ENCODE measurements at regions not wholly inside any gene's neighbourhood (a gene's known extent, or its start where the extent isn't known, plus 50 kb on each side); places are given as distances from the start of the nearest gene placed in this dataset.

DNA sequence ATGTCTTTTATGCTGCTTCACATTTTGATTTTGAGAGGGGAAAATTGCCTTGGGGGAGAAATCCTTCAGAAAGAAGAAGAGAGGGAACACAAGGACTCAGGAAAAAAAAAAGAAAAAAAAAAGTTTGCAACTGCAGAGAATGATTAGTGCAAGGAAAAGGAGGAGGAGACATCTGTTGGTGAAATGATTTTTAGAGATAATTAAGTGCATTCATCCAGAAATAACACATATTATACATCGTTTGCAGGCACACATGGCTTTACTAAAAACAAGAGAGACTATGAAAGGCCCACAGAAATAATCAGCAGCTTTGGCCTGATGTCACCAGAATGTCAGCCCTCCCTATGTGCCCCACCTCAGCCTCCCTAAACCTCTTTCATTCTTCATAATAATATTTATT is 1058.2 kb downstream of the PCDH9 start:
- H3K27me3 ChIP-seq (ENCODE audit: control insufficient read depth in 1 of 2, insufficient read depth in 2 of 2, low read length in 2 of 2), result no peaks in the 10 kb centered on the region
- no TSS peak for BruUV-seq (replicated peaks)
- WGBS (ENCODE audit: low lambda C conversion rate), result 0% methylated on average over 1 of the region's 1 CpG
- no peak overlapping the region for H3K27ac ChIP-seq (ENCODE audit: extremely low read length, insufficient read depth, low read length)
- H3K36me3 ChIP-seq (replicated peaks in 1 of 2; ENCODE audit: control insufficient read depth in 1 of 2, insufficient read depth in 2 of 2, low read length in 2 of 2), result no peaks in the 10 kb centered on the region
- no peak overlapping the region for H3K4me2 ChIP-seq (ENCODE audit: low read depth, low read length)
- no peaks in the 10 kb centered on the region for H3K4me1 ChIP-seq (ENCODE audit: insufficient read depth, low read length)
- no peaks in the 10 kb centered on the region for H3K79me2 ChIP-seq (ENCODE audit: insufficient read depth, low read length)
- H2AFZ ChIP-seq (ENCODE audit: low read length), result no peak overlapping the region
- no peak overlapping the region for H3K4me3 ChIP-seq (replicated peaks in 1 of 3; ENCODE audit: insufficient read depth in 1 of 3, low read depth in 2 of 3, low read length in 3 of 3)
- POLR2A ChIA-PET, result no interaction called here
- TF ChIP-seq ZNF558 (CRISPR knock-in tag; IDR thresholded peaks at IDR 0.05; ENCODE audit: borderline replicate concordance) (no peak), ZNF460 (CRISPR knock-in tag; IDR thresholded peaks at IDR 0.05; ENCODE audit: borderline replicate concordance) (no peak), ZNF619 (CRISPR knock-in tag; IDR thresholded peaks at IDR 0.05) (no peak), ZNF256 (CRISPR knock-in tag; conservative IDR thresholded peaks at IDR 0.05) (no peak), POLR2A (IDR thresholded peaks at IDR 0.05; ENCODE audit: insufficient read depth in 1 of 2, low read depth in 2 of 2, low read length in 2 of 2) (no peak), SAP130 (CRISPR knock-in tag; IDR thresholded peaks at IDR 0.05; ENCODE audit: low read depth) (no peak), ZNF879 (CRISPR knock-in tag; IDR thresholded peaks at IDR 0.05) (no peak), ZNF891 (CRISPR knock-in tag; IDR thresholded peaks at IDR 0.05) (no peak), ZMYM4 (CRISPR knock-in tag; IDR thresholded peaks at IDR 0.05) (no peak), ZNF230 (CRISPR knock-in tag; IDR thresholded peaks at IDR 0.05) (no peak), ZNF841 (CRISPR knock-in tag; IDR thresholded peaks at IDR 0.05; ENCODE audit: borderline replicate concordance) (no peak), NAIF1 (CRISPR knock-in tag; IDR thresholded peaks at IDR 0.05; ENCODE audit: borderline replicate concordance) (no peak), ZNF317 (CRISPR knock-in tag; IDR thresholded peaks at IDR 0.05) (no peak)
- TF ChIP-seq, protein P1, sequence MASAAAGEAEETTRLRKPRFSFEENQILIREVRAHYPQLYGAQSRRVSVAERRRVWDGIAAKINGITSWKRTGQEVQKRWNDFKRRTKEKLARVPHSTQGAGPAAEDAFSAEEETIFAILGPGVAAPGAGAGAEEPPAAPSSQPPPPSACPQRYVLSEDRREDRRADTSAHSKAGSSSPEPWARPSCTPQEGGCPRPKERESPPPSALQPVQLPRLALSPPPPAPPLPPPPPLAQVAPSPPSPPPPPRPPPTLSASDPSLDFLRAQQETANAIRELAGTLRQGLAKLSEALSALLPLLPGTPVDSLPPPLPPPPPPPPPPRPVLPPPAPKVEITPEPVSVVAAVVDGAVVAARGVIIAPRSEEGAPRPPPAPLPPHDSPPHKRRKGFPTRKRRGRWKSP (CRISPR knock-in tag; IDR thresholded peaks at IDR 0.05), result no peak
- TF ChIP-seq, protein P2, sequence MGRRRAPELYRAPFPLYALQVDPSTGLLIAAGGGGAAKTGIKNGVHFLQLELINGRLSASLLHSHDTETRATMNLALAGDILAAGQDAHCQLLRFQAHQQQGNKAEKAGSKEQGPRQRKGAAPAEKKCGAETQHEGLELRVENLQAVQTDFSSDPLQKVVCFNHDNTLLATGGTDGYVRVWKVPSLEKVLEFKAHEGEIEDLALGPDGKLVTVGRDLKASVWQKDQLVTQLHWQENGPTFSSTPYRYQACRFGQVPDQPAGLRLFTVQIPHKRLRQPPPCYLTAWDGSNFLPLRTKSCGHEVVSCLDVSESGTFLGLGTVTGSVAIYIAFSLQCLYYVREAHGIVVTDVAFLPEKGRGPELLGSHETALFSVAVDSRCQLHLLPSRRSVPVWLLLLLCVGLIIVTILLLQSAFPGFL (CRISPR knock-in tag; IDR thresholded peaks at IDR 0.05), result no peak
- TF ChIP-seq, protein P3, sequence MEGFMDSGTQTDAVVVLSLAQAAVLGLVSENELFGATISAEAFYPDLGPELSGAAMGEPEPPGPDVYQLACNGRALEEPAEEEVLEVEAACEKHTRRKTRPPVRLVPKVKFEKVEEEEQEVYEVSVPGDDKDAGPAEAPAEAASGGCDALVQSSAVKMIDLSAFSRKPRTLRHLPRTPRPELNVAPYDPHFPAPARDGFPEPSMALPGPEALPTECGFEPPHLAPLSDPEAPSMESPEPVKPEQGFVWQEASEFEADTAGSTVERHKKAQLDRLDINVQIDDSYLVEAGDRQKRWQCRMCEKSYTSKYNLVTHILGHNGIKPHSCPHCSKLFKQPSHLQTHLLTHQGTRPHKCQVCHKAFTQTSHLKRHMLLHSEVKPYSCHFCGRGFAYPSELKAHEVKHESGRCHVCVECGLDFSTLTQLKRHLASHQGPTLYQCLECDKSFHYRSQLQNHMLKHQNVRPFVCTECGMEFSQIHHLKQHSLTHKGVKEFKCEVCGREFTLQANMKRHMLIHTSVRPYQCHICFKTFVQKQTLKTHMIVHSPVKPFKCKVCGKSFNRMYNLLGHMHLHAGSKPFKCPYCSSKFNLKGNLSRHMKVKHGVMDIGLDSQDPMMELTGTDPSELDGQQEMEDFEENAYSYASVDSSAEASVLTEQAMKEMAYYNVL (CRISPR knock-in tag; IDR thresholded peaks at IDR 0.05; ENCODE audit: borderline replicate concordance), result no peak
- TF ChIP-seq, protein P4, sequence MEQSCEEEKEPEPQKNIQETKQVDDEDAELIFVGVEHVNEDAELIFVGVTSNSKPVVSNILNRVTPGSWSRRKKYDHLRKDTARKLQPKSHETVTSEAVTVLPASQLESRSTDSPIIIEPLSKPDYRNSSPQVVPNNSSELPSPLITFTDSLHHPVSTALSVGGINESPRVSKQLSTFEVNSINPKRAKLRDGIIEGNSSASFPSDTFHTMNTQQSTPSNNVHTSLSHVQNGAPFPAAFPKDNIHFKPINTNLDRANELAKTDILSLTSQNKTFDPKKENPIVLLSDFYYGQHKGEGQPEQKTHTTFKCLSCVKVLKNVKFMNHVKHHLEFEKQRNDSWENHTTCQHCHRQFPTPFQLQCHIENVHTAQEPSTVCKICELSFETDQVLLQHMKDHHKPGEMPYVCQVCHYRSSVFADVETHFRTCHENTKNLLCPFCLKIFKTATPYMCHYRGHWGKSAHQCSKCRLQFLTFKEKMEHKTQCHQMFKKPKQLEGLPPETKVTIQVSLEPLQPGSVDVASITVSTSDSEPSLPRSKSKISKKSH (CRISPR knock-in tag; IDR thresholded peaks at IDR 0.05; ENCODE audit: borderline replicate concordance), result no peak
- TF ChIP-seq, protein P5, sequence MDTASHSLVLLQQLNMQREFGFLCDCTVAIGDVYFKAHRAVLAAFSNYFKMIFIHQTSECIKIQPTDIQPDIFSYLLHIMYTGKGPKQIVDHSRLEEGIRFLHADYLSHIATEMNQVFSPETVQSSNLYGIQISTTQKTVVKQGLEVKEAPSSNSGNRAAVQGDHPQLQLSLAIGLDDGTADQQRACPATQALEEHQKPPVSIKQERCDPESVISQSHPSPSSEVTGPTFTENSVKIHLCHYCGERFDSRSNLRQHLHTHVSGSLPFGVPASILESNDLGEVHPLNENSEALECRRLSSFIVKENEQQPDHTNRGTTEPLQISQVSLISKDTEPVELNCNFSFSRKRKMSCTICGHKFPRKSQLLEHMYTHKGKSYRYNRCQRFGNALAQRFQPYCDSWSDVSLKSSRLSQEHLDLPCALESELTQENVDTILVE (CRISPR knock-in tag; IDR thresholded peaks at IDR 0.05), result no peak
- intact Hi-C loops (cut with micrococcal nuclease; ENCODE audit: unreplicated experiment) (no loop called here), in situ Hi-C loops (cut with HindIII; ENCODE audit: extremely low pct_ligation_motif_present, low pct_unique_long_range_greater_than_20kb) (no loop called here)
- no peak overlapping the region for H3K9ac ChIP-seq (ENCODE audit: insufficient read depth, low read depth, low read length)
- CTCF ChIA-PET (ENCODE audit: low intra/inter-chr PET ratio, low total read pairs), result no interaction called here
- H4K20me1 ChIP-seq (ENCODE audit: insufficient read depth, low read length), result no peaks in the 10 kb centered on the region
- FAIRE-seq (no peak), DNase-seq (ENCODE audit: low spot score) (no peak), ATAC-seq (no peak)
- no peaks in the 10 kb centered on the region for H3K9me3 ChIP-seq (ENCODE audit: low read length)
